GM21390 (cell line): ENCODE measurements at regions not wholly inside any gene's neighbourhood (a gene's known extent, or its start where the extent isn't known, plus 50 kb on each side); places are given as distances from the start of the nearest gene placed in this dataset.

Source experiments
- ATAC-seq: cut with Tn5 transposase; IDR thresholded peaks from one replicate; pipeline ENCODE4 v1.9.1; 2021; ENCODE audit not compliant: unreplicated experiment

DNA sequence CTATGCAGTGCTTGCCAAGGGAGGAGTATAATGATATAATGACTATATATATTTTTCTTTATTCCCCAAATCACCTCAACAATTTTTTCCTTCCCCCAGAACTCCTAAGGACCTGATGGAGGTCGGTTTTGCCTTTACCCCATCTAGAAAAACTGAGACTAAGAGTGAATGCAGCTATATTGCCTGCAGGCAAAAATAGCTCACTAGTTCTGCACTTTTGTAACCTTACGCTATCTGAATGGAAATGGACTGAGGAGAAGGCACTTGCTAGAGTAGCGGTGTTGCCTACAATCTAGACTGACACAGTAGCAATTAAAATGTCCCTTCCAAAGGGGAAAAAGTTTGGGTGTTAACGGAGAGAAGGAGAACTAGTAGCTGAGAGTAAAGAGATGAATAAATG lies 379.5 kb upstream of the SEMA6D start:
- ATAC-seq, result no peak

GRCh38 chr15:47338771-47339170 lies 378.5 kb upstream of the SEMA6D start:
- ATAC-seq, result no peak

- no peak for ATAC-seq
Measured at GRCh38 chr15:47339800-47340570, 377.3 kb upstream of the SEMA6D start.

DNA sequence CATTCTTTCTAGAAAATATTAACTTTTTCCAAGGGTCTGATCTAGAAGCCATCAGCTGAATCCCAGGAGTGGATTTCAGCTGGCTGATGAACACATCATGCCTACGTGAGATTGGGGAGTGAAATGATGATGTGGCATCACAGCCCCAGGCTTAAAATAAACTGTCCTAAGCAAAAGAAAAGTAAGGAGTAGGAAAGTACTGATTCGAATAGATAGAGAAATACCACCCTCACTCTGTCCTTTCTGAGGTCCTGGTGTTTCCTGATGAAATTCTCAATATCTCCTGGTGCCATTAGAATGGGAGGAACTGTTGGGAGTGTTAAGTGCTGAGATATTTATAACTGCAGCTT lies 376.8 kb upstream of the SEMA6D start:
- no peak for ATAC-seq

- ATAC-seq, result no peak
Measured at GRCh38 chr15:47349179-47349578, 368.1 kb upstream of the SEMA6D start.

DNA sequence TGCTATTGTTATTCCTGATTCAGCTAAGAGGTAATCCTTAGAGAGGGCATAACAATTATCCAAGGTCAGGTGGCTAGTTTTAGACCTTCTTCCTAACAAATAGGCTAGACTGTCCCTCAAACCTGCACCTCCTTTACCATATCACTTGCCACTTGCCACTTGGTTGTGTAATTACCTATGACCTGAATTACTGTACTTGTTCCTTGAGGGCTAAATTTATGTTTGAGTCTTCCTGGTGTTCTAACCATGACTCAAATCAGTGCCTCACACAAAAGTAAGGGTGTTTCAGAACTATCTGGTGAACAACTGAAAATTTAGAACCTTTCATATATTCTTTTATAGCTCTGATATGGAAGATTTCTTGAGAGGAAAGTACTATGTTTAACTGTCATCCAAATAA lies 365.8 kb upstream of the SEMA6D start:
- no peak for ATAC-seq

- ATAC-seq, result no peak
Measured at GRCh38 chr15:47352217-47352616, 365.1 kb upstream of the SEMA6D start.

- no peak for ATAC-seq
Measured at GRCh38 chr15:47355759-47356158, 361.5 kb upstream of the SEMA6D start.

- no peak for ATAC-seq
Measured at GRCh38 chr15:47356297-47356696, 361.0 kb upstream of the SEMA6D start.

DNA sequence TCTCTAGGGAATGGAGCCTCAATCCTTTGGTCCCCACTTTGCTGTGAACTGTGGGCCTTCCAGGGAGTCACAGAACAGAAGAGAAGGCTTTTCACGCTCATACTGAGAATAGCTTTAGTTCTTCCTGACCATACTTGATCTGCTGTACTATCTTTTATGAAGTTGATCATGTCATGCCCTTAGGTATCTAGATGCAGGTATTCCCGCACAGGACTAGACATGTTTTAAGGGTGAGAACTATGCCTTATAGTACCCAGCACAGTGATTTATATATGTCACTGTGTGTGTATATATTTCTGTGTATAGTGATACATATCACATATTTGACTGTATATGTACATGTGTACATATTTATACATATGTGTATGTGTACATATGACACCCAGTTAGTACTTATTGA lies 358.4 kb upstream of the SEMA6D start:
- no peak for ATAC-seq

DNA sequence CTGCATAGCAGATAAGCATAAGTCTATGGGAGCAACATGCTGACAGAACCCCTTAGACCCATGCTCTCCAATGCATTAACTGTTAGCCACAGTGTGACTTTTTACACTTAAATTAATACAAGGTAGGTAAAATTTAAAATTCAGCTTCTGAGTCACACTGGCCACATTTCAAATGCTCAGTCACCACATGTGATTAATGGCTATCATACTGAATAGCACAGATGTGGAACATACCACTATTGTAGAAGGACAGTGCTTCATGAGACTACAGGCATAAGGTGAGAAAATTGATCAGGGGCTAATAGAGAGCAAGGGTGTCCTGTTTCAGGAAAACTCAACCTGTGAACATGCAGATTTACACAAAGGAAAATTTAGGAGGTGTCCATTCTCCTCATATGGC lies 357.0 kb upstream of the SEMA6D start:
- no peak for ATAC-seq

GRCh38 chr15:47362118-47362905 lies 355.0 kb upstream of the SEMA6D start:
- no peak for ATAC-seq

DNA sequence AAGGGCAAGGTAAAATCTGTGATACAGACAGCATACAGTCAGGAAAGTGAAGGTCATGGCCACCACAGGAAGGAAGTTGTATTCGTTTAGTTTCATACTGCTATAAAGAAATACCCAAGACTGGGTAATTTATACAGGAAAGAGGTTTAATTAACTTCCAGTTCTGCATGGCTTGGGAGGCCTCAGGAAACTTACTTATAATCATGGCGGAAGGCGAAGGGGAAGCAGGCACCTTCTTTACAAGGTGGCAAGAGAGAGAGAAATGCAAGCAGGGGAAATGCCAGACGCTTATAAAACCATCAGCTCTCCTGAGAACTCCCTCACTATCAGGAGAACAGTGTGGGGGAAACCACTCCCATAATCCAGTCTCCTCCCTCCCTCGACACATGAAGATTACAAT lies 353.7 kb upstream of the SEMA6D start:
- ATAC-seq, result no peak

DNA sequence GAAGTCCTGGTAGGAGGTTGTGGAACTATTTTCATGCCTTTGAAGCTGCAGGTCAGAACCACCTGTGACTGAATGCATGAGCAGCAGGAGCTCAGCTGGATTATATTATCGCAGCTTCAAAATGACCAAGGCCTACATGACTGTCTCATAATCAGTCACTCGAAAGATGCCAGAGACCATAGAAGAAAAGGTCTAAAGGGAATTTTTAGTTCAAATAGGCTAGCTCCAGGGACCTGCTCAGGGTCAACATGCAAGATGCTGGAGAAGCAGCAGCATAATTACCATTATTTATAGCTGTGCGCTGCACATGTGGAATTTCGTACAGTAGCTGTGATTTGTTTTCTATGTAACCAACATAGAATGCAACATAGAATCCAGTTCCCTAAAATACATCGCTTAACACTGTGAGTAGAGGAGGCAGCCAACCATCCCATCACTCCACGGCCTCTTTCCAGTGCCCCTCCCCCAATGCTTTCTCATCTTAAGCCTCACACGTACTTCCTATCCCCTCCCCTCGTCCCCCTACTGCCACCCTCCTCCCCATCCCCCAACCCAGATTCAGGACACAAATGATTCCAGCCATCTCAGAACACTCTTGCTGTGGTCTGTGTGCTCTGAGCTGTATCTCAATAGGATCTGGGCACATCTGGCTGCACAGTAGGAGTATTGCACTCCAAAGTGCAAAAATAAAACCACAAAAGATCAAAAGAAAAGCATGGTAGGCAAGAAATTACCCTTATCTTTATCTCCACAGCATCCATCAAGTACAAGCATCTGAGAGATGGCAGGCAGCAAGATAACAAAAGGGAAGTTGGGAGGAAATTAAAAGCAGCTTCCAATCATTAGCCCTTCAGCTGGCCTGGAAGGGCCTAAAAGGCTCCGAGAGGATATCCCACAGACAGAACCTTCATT lies 352.8 kb upstream of the SEMA6D start:
- ATAC-seq, result no peak

DNA sequence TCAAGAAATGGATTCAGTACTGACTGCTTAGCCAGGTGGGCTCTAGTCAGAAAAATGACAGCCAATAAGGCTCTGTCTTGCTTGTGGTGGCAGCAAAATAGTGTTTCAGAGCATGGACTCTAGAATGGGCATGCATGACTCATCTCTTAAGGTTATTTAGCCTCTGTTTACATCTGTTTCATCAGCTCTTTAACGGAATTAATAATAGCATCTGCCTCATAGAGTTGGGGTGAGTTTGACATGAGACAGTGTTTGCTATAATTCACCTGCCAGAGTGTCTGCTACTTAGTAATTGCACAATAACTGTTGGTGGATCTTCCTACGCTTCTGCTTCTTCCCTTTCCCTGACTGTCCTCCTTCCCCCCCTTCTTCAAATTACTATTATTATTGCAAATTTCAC lies 350.4 kb upstream of the SEMA6D start:
- no peak for ATAC-seq

DNA sequence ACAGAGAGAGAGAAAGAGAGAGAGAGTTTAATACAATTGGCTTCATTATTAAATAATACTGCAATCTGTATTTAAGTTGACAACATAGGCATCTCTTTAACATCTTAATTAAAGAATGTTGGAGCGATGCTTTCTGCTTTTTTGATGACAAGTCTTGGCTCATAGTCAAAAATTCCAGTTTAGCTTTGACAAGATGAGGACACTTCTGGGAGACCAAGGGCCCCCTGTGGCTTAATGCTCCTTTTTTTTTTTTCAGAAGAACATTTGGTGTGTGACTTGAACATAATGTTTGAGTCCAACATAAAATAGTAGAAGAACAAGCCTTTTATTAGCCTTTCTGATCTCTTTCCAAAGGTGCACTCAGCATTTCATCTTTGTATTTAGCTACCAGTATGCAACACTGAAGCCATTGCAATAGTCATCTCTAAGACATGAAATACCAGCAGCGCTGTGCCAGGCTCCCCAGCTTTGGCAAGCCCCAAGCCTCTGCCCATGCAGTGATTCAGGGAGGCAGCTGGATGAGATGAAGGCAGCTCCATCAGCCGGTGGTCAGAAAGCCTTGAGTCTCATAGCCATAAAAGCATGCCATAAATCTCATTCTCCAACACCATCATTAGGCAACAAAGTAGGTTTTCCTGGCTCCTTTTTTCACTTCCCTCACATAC lies 349.4 kb upstream of the SEMA6D start:
- no peak for ATAC-seq

DNA sequence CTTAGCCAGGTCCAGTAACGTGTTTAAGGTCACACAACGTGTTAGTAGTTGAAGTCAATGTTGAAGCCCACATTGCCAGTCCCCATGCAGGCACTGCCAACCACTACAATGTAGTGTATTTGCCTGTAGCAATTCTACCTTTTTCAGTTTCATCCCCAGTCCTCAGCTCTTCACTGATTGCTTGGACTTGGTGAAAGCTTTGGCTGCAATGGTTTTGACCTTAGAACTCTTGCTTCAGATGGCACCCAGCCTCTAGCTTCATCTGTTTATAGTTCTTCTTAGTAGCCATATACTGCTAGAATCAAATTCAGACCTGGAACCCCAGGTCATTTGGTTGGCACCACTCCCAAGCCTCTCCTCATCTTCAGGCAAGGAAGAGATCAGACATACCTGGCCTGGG lies 345.4 kb upstream of the SEMA6D start:
- no peak for ATAC-seq

DNA sequence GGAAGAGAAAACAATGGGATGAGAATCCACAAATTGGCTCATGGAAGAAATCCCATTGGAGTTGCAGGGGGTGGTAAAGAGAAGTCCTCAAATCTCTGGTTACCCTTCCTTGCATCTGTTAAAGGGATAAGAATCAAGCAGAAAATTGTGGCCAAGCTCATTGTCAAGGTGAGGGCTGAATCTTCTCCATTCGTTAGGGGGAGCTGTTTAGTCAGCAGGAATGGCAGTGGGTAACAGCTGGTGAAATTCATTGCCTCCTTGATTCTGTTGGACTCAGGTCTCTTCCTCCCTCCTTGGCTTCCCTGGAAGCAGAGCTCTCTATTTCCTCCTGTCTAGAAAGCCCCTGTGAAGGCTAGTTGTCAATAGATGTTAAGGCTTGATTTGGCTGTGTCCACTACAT lies 343.1 kb upstream of the SEMA6D start:
- no peak for ATAC-seq

GRCh38 chr15:47376190-47376589 lies 341.1 kb upstream of the SEMA6D start:
- no peak for ATAC-seq

DNA sequence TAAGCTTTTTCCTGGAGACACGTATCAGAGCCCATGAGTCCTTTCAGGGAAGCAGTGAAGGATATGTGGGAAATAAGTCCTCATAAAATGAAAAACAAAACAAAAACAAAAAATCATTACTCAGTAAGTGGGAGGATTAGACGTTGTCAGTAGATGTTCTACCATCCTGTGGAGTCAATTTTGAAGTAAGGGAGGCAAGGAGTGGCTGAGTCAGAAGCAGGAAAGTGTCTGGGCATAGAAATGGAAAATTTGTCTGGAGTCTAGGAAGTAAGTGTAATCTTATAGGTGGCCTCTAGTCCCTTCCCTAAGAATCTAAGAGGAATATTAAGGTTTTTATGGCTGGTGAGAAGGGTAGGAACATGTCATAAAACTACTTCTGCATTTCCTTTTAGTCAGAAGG lies 339.8 kb upstream of the SEMA6D start:
- no peak for ATAC-seq

DNA sequence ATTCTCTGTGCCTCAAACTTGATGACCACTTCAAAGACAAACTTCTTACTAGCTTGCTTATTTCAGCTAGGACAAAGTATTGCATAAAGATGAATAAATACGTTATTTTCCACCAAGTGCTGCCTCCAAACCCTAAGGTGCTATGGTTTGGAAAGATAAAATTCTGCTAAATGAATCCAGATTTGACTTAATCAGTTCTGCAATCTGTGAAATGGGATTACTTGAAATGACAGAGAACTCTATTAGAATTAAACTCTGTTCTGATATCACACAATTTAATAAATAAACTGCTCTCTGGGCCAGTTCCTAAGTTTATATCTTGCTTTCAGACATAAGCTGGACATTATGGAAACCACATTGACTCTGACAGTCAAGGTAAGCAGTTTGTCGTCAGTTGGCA lies 338.8 kb upstream of the SEMA6D start:
- no peak for ATAC-seq
